ENCODE measurements at regions not wholly inside any gene's neighbourhood (a gene's known extent, or its start where the extent isn't known, plus 50 kb on each side); places are given as distances from the start of the nearest gene placed in this dataset.

- Histone ChIP-seq H3K9ac (ENCODE audit: low read depth, low read length) (no peak overlapping the region), H3K4me3 (ENCODE audit: low read depth, low read length) (no peak overlapping the region), H3K36me3 (ENCODE audit: control insufficient read depth, insufficient read depth, low read length) (no peaks in the 10 kb centered on the region), H3K9me3 (ENCODE audit: control insufficient read depth, insufficient read depth, low read length) (peaks cover 3% of the 10 kb centered on the region), H3K27me3 (ENCODE audit: control insufficient read depth, insufficient read depth, low read length) (no peaks in the 10 kb centered on the region), H3K4me1 (ENCODE audit: control insufficient read depth, insufficient read depth, low read length) (peaks cover 6% of the 10 kb centered on the region)
Measured at GRCh38 chr16:8372141-8372540, 218.2 kb downstream of the TMEM114 start.

DNA sequence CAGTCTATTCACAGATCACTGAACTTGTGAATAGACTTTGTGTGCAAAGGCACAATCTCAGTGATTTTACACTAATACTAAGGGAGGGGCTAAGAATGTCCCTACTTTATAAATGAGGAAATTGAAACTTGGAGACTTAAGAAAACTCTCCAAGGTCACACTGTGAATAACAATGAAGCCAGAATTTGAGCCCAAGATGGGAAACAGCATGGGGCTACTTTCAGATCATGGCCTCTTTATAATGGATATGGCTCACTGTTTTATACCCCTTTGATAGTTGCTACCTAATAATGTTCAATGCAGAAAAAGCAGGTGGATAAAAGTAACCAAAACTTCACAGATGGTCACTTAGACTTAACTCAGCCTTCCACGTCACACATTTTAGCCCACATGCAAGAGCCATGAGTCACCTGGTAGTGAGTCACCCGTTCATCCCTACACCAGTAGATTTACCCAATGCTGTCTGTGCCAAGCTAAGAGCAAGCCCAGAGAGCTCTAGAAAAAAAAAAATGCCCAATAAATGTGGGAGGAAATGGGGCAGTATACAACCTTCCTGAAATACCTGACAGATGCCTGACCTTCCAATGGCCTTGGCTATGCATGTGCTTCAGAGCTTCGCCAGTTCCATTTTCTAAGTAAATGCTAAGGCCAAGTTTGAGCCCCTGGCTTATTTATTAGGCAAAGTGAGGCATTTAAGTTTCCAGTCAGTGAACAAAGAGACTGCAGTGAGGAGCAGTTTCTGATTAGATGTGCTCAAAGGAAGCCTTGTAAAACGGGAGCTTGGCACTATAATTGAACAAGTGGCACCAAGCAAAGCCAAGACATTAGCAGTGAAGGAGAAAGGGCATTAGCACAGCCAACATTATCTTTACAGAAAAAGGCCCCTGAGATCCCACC lies 219.7 kb downstream of the TMEM114 start:
- Histone ChIP-seq H3K9ac (ENCODE audit: low read depth, low read length) (no peak overlapping the region), H3K27me3 (ENCODE audit: control insufficient read depth, insufficient read depth, low read length) (no peaks in the 10 kb centered on the region), H3K4me1 (ENCODE audit: control insufficient read depth, insufficient read depth, low read length) (peaks cover 6% of the 10 kb centered on the region), H3K9me3 (ENCODE audit: control insufficient read depth, insufficient read depth, low read length) (peaks cover 3% of the 10 kb centered on the region), H3K4me3 (ENCODE audit: low read depth, low read length) (no peak overlapping the region), H3K36me3 (ENCODE audit: control insufficient read depth, insufficient read depth, low read length) (no peaks in the 10 kb centered on the region)

DNA sequence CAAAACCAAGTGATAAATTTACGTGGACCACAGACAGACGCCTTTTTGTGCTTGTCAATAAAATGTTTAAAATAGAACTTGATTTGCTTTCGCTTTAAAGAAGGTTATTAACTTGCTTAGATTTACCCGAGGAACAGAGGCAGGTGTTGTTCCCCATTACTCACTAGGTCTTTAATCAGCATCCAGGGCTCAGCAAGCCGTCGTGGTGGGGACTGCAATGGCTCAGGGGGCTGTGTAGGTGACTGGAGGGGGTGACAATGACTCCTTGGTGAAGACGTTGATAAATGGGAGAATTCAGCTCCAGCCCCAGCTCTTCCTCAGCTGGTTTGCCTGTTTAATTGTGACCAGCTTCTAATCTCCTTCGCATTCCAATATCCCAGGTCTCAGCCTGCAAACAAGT lies 231.4 kb downstream of the TMEM114 start:
- Histone ChIP-seq H3K4me3 (ENCODE audit: low read depth, low read length) (no peak overlapping the region), H3K9me3 (ENCODE audit: control insufficient read depth, insufficient read depth, low read length) (no peaks in the 10 kb centered on the region), H3K36me3 (ENCODE audit: control insufficient read depth, insufficient read depth, low read length) (no peaks in the 10 kb centered on the region), H3K27me3 (ENCODE audit: control insufficient read depth, insufficient read depth, low read length) (no peaks in the 10 kb centered on the region), H3K9ac (ENCODE audit: low read depth, low read length) (no peak overlapping the region), H3K4me1 (ENCODE audit: control insufficient read depth, insufficient read depth, low read length) (no peaks in the 10 kb centered on the region)

- Histone ChIP-seq H3K9ac (ENCODE audit: low read depth, low read length) (no peak overlapping the region), H3K27me3 (ENCODE audit: control insufficient read depth, insufficient read depth, low read length) (no peaks in the 10 kb centered on the region), H3K4me1 (ENCODE audit: control insufficient read depth, insufficient read depth, low read length) (no peaks in the 10 kb centered on the region), H3K9me3 (ENCODE audit: control insufficient read depth, insufficient read depth, low read length) (no peaks in the 10 kb centered on the region), H3K4me3 (ENCODE audit: low read depth, low read length) (no peak overlapping the region), H3K36me3 (ENCODE audit: control insufficient read depth, insufficient read depth, low read length) (no peaks in the 10 kb centered on the region)
Measured at GRCh38 chr16:8355675-8356074, 234.6 kb downstream of the TMEM114 start.

GRCh38 chr16:8346294-8346693 lies 244.0 kb downstream of the TMEM114 start:
- H3K9me3 ChIP-seq (ENCODE audit: control insufficient read depth, insufficient read depth, low read length), result no peaks in the 10 kb centered on the region
- H3K4me1 ChIP-seq (ENCODE audit: control insufficient read depth, insufficient read depth, low read length), result no peaks in the 10 kb centered on the region
- H3K27me3 ChIP-seq (ENCODE audit: control insufficient read depth, insufficient read depth, low read length), result no peaks in the 10 kb centered on the region
- no peak overlapping the region for H3K4me3 ChIP-seq (ENCODE audit: low read depth, low read length)
- H3K36me3 ChIP-seq (ENCODE audit: control insufficient read depth, insufficient read depth, low read length), result no peaks in the 10 kb centered on the region
- no peak overlapping the region for H3K9ac ChIP-seq (ENCODE audit: low read depth, low read length)

GRCh38 chr16:8342276-8342675 lies 248.0 kb downstream of the TMEM114 start:
- H3K4me1 ChIP-seq (ENCODE audit: control insufficient read depth, insufficient read depth, low read length), result no peaks in the 10 kb centered on the region
- H3K27me3 ChIP-seq (ENCODE audit: control insufficient read depth, insufficient read depth, low read length), result no peaks in the 10 kb centered on the region
- no peak overlapping the region for H3K4me3 ChIP-seq (ENCODE audit: low read depth, low read length)

GRCh38 chr16:8330761-8331160 lies 259.6 kb downstream of the TMEM114 start:
- no peaks in the 10 kb centered on the region for H3K27me3 ChIP-seq (ENCODE audit: control insufficient read depth, insufficient read depth, low read length)
- H3K9ac ChIP-seq (ENCODE audit: low read depth, low read length), result no peak overlapping the region
- no peaks in the 10 kb centered on the region for H3K9me3 ChIP-seq (ENCODE audit: control insufficient read depth, insufficient read depth, low read length)
- no peak overlapping the region for H3K4me3 ChIP-seq (ENCODE audit: low read depth, low read length)
- no peaks in the 10 kb centered on the region for H3K36me3 ChIP-seq (ENCODE audit: control insufficient read depth, insufficient read depth, low read length)
- H3K4me1 ChIP-seq (ENCODE audit: control insufficient read depth, insufficient read depth, low read length), result peaks cover 2% of the 10 kb centered on the region

More at GRCh38 chr16:8342276-8342675, 248.0 kb downstream of the TMEM114 start:
- no peaks in the 10 kb centered on the region for H3K36me3 ChIP-seq (ENCODE audit: control insufficient read depth, insufficient read depth, low read length)
- H3K9ac ChIP-seq (ENCODE audit: low read depth, low read length), result no peak overlapping the region
- peaks cover 2% of the 10 kb centered on the region for H3K9me3 ChIP-seq (ENCODE audit: control insufficient read depth, insufficient read depth, low read length)

DNA sequence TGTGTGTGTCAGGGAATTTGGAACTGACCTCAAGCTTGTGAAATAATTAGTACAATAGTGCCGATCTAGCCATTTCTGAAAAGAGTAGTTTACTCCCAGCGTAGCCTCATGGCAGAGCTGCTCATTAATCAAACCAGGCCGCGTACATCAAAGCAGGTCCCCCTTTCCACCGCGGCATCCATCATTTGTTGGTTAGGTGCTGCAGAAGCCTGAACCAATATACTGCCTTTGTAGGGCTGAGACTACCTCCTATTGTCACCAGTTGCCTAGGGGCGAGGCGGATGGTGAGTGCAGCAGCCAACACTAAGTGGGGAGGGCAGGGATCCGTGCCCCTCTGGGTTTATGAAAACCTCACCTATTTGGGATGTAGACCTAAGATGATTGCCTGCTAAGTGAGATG lies 264.1 kb downstream of the TMEM114 start:
- Histone ChIP-seq H3K9me3 (ENCODE audit: control insufficient read depth, insufficient read depth, low read length) (no peaks in the 10 kb centered on the region), H3K4me3 (ENCODE audit: low read depth, low read length) (no peak overlapping the region), H3K36me3 (ENCODE audit: control insufficient read depth, insufficient read depth, low read length) (no peaks in the 10 kb centered on the region), H3K4me1 (ENCODE audit: control insufficient read depth, insufficient read depth, low read length) (peaks cover 2% of the 10 kb centered on the region), H3K27me3 (ENCODE audit: control insufficient read depth, insufficient read depth, low read length) (no peaks in the 10 kb centered on the region), H3K9ac (ENCODE audit: low read depth, low read length) (no peak overlapping the region)

DNA sequence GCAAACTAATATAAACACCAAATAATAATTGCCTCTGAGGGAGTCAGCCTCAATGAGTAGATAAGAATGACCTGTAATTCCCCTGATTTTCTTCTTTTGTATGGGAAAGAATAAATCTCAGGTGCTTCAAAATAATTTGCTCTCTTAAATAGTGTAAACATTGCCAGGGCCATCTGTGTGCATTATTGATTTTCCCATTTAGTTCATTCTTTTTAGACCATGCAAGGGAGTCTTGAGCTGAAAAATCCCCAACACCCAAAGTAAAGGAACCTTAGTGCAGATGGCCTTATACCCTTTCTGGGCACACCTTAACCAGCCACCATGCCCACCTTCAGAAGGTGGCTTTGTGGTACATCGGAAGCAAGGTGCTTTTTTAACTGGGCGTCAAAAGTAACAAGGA lies 267.2 kb downstream of the TMEM114 start:
- H3K4me1 ChIP-seq (ENCODE audit: control insufficient read depth, insufficient read depth, low read length), result peaks cover 2% of the 10 kb centered on the region
- no peak overlapping the region for H3K9ac ChIP-seq (ENCODE audit: low read depth, low read length)
- no peaks in the 10 kb centered on the region for H3K9me3 ChIP-seq (ENCODE audit: control insufficient read depth, insufficient read depth, low read length)
- no peaks in the 10 kb centered on the region for H3K27me3 ChIP-seq (ENCODE audit: control insufficient read depth, insufficient read depth, low read length)
- H3K36me3 ChIP-seq (ENCODE audit: control insufficient read depth, insufficient read depth, low read length), result no peaks in the 10 kb centered on the region
- no peak overlapping the region for H3K4me3 ChIP-seq (ENCODE audit: low read depth, low read length)

DNA sequence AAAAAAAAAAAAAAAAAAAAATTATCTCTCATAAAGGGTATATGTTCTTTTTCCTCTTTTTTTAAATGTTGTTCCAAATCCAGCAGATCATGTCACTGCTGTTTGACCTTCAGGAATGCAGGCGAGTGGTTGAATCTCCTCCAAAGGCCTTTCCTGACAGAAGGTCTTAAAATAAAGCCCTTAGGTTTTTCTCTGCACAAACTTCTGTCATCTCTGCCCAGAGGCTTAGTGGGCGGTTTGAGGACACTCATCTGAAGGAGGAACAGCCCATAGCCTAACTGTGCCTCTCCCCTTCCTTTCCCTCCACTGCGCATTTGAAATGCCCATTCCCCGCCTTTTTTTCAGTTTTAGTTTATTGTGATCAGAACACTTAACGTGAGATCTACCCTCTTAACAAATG lies 270.2 kb downstream of the TMEM114 start:
- H3K36me3 ChIP-seq (ENCODE audit: control insufficient read depth, insufficient read depth, low read length), result no peaks in the 10 kb centered on the region
- H3K9ac ChIP-seq (ENCODE audit: low read depth, low read length), result no peak overlapping the region
- no peaks in the 10 kb centered on the region for H3K4me1 ChIP-seq (ENCODE audit: control insufficient read depth, insufficient read depth, low read length)
- no peaks in the 10 kb centered on the region for H3K27me3 ChIP-seq (ENCODE audit: control insufficient read depth, insufficient read depth, low read length)
- H3K9me3 ChIP-seq (ENCODE audit: control insufficient read depth, insufficient read depth, low read length), result no peaks in the 10 kb centered on the region
- H3K4me3 ChIP-seq (ENCODE audit: low read depth, low read length), result no peak overlapping the region

DNA sequence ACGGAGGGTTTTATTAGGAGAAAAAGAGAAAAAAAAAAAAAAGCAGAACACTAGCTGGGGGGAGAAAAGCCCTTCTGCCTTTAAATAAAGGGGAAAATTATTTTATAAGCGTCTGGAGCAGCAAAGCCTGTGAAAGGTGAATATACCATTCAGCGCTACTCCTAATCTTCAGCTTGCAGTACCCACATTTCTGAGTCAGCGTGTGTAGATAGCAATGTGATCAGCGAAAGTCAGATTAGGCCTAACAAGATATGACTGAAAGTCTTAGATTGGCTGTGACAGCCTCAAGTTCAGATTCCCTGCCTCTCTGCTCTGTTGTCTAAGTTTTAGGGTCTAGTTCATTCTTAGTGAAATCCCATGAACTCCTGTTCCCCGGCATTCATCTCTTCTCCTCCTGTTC lies 279.5 kb downstream of the TMEM114 start:
- H3K9ac ChIP-seq (ENCODE audit: low read depth, low read length), result no peak overlapping the region
- no peaks in the 10 kb centered on the region for H3K36me3 ChIP-seq (ENCODE audit: control insufficient read depth, insufficient read depth, low read length)
- H3K9me3 ChIP-seq (ENCODE audit: control insufficient read depth, insufficient read depth, low read length), result no peaks in the 10 kb centered on the region
- no peaks in the 10 kb centered on the region for H3K4me1 ChIP-seq (ENCODE audit: control insufficient read depth, insufficient read depth, low read length)
- no peaks in the 10 kb centered on the region for H3K27me3 ChIP-seq (ENCODE audit: control insufficient read depth, insufficient read depth, low read length)
- H3K4me3 ChIP-seq (ENCODE audit: low read depth, low read length), result no peak overlapping the region

- Histone ChIP-seq H3K9ac (ENCODE audit: low read depth, low read length) (no peak overlapping the region), H3K27me3 (ENCODE audit: control insufficient read depth, insufficient read depth, low read length) (no peaks in the 10 kb centered on the region), H3K9me3 (ENCODE audit: control insufficient read depth, insufficient read depth, low read length) (no peaks in the 10 kb centered on the region), H3K36me3 (ENCODE audit: control insufficient read depth, insufficient read depth, low read length) (no peaks in the 10 kb centered on the region), H3K4me3 (ENCODE audit: low read depth, low read length) (no peak overlapping the region), H3K4me1 (ENCODE audit: control insufficient read depth, insufficient read depth, low read length) (no peaks in the 10 kb centered on the region)
Measured at GRCh38 chr16:8310323-8310722, 280.0 kb downstream of the TMEM114 start.
